ENCODE measurements at regions not wholly inside any gene's neighbourhood (a gene's known extent, or its start where the extent isn't known, plus 50 kb on each side); places are given as distances from the start of the nearest gene placed in this dataset.

DNA sequence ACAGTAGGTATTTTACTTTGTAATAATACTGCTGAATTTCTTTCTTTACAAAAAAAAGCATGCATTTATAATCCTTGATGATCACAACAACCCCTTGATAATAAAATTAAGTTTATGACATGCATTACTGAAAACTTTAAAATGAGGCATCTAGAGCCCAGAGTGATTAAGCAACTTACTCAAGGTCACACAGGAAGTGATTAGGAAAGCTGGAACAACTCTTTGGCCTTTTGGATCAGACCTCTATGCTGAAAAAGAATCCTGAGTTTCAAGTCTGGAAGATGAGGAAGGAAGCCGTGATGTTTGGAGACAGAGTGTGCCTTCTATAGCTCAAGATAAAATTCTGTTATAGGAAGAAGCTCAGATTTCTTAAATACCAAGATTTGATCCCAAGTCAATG lies 105.0 kb upstream of the ATP8B1 start:
- TF ChIP-seq CTCF (IDR thresholded peaks at IDR 0.05) (no peak), POLR2A (IDR thresholded peaks at IDR 0.05) (no peak)
